AG04450 (cell line): ENCODE measurements at regions not wholly inside any gene's neighbourhood (a gene's known extent, or its start where the extent isn't known, plus 50 kb on each side); places are given as distances from the start of the nearest gene placed in this dataset.

Source experiments
- CTCF ChIA-PET: fragments of 300-600, 350-600 bp; formaldehyde crosslinking; extraction: SDS; loops from one replicate; lab custom pipeline; 2022; ENCODE audit warnings: antibody characterized with exemption, inconsistent platforms; lab: Charles Lee
- POLR2A ChIA-PET: fragments of 350-600 bp; formaldehyde crosslinking; extraction: SDS; loops from one replicate; lab custom pipeline; 2021; ENCODE audit warnings: antibody characterized with exemption, inconsistent platforms; lab: Yijun Ruan, JAX
- DNase-seq: peaks from one replicate; pipeline ENCODE4 v3.0.0-alpha.2; 2011; ENCODE audit warnings: low read depth, low spot score
- H3K27ac ChIP-seq: one replicate; pipeline ENCODE4 v1.5.1; 2012; ENCODE audit warnings: low read depth, low read length, control low read depth
- H3K27me3 ChIP-seq: one replicate; pipeline ENCODE4 v1.6.0; 2012; ENCODE audit warnings: low read length; ENCODE audit not compliant: control insufficient read depth, insufficient read depth
- H3K4me3 ChIP-seq: 2 replicates; pipeline ENCODE4 v1.5.1; 2011; ENCODE audit warnings: mild to moderate bottlenecking, low read depth, low read length, control low read depth
- H3K9me3 ChIP-seq: 2 replicates; pipeline ENCODE4 v1.5.1; 2012; ENCODE audit warnings: low read length; ENCODE audit not compliant: control insufficient read depth, insufficient read depth
- CTCF ChIP-seq: IDR thresholded peaks from 2 replicates; pipeline ENCODE4 v1.5.1; 2011; ENCODE audit warnings: low read depth, low read length, control low read depth, inconsistent platforms

DNA sequence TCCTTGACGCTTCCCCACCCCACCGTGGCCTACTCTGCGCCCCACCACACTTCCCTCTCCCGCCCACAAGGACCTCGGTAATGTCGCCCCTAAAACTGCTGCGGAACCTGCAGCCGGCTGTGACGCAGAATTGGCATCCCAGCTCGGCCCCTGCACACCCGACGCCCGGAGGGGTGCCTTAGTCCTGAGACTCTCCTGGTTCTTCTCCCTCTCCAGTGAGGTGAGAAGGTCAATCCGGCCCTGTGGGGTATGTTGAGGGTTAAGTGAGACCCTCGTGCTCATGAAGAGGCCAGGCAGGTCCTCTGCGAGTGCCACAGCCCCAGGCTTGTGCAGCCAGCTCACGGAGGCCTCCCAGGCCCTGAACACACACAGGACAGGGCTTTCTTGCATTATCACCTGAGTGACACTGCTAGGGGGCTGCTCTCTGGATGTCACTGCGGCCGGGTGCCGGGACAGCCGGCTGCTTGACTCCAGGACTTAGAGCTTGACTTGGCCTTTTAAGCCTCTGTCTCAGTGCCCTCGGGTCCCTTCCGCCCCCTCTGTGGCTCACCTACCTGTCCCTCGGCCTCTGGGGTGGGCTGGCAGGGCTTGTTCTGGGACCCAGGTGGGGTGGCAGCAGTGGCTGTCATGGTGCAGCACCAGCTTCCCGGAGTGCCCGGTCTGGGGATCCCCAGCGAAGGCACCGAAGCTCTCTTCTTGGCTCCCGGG is 106.9 kb upstream of the C14orf180 start:
- DNase-seq: no peak
- Histone ChIP-seq H3K4me3 (no peak overlapping the region), H3K27me3 (no peaks in the 10 kb centered on the region), H3K9me3 (peaks cover 66% of the 10 kb centered on the region), H3K27ac (no peak overlapping the region)
- ChIA-PET POLR2A (no interaction called here), CTCF (no interaction called here)
- no peak for TF ChIP-seq CTCF

GRCh38 chr14:104473244-104473565 is 106.4 kb upstream of the C14orf180 start:
- H3K27ac ChIP-seq: no peak overlapping the region
- peaks cover 69% of the 10 kb centered on the region for H3K9me3 ChIP-seq
- ChIA-PET POLR2A (no interaction called here), CTCF (no interaction called here)
- TF ChIP-seq CTCF: no peak
- H3K27me3 ChIP-seq: no peaks in the 10 kb centered on the region
- no peak for DNase-seq
- H3K4me3 ChIP-seq: no peak overlapping the region

GRCh38 chr14:104473649-104474494 is 105.7 kb upstream of the C14orf180 start:
- Histone ChIP-seq H3K9me3 (peaks cover 75% of the 10 kb centered on the region), H3K27me3 (no peaks in the 10 kb centered on the region), H3K27ac (no peak overlapping the region), H3K4me3 (no peak overlapping the region)
- TF ChIP-seq CTCF: no peak
- no peak for DNase-seq
- ChIA-PET CTCF (no interaction called here), POLR2A (no interaction called here)

DNA sequence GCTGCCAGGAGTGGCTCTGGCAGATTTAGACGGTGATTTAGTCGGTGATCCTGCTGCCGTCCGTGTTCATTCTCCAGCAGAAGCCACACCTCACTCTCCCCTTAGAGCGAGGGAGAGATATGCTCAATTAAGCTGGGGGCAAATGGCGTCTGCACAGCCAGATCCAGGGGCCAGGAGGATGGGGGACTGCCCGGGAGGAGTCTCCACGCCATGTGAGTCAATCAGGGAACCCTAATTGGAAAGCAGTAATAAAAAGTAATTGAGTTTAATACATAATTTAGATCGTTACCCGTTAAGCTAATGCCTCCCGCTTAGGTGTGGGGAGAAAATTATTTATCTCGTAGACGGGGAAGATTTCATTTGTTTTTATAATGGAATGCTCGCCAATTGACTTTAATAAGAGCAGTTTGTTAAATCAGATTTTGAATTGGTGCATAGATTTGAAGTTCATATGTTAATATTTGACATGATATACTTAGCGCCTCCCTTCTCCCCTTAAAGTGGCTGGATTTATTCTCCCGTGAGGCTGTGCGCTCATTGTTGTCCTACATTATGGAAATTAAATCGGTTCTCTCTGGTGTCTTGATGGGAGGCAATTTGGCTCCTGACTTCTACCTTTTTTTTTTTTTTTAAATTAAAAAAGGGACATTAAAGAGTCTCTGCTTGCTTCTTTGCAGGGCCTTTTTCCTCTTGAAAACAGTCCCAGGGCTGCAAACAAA is 104.9 kb upstream of the C14orf180 start:
- Histone ChIP-seq H3K4me3 (no peak overlapping the region), H3K9me3 (peaks cover 82% of the 10 kb centered on the region), H3K27me3 (no peaks in the 10 kb centered on the region), H3K27ac (no peak overlapping the region)
- TF ChIP-seq CTCF: no peak
- ChIA-PET CTCF (no interaction called here), POLR2A (no interaction called here)
- no peak for DNase-seq

GRCh38 chr14:104475256-104475655 is 104.3 kb upstream of the C14orf180 start:
- no peak for TF ChIP-seq CTCF
- Histone ChIP-seq H3K4me3 (no peak overlapping the region), H3K27me3 (no peaks in the 10 kb centered on the region), H3K9me3 (peaks cover 87% of the 10 kb centered on the region), H3K27ac (no peak overlapping the region)
- no peak for DNase-seq
- POLR2A ChIA-PET: no interaction called here
- CTCF ChIA-PET: no interaction called here
